ENCODE measurements at regions not wholly inside any gene's neighbourhood (a gene's known extent, or its start where the extent isn't known, plus 50 kb on each side); places are given as distances from the start of the nearest gene placed in this dataset.

DNA sequence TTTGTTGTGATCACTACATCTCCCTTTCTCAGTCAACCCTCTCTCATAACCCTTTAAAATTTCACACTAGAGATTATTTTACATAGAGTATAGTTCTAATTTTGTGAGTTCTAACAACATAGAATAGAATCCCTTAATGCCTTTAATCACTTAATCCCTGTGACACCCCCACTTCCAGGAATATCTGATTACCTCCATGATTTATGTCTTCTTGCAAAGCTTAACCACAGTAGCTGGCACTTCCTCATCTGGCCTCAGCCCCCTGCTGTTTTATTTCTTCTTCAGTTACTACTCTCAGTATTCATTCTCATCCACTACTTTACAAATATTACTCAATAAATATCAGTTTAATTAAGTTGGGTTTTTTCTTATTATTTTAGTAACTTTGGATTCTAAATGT, 340.9 kb downstream of the CENPC start:
- TF ChIP-seq, protein P1, sequence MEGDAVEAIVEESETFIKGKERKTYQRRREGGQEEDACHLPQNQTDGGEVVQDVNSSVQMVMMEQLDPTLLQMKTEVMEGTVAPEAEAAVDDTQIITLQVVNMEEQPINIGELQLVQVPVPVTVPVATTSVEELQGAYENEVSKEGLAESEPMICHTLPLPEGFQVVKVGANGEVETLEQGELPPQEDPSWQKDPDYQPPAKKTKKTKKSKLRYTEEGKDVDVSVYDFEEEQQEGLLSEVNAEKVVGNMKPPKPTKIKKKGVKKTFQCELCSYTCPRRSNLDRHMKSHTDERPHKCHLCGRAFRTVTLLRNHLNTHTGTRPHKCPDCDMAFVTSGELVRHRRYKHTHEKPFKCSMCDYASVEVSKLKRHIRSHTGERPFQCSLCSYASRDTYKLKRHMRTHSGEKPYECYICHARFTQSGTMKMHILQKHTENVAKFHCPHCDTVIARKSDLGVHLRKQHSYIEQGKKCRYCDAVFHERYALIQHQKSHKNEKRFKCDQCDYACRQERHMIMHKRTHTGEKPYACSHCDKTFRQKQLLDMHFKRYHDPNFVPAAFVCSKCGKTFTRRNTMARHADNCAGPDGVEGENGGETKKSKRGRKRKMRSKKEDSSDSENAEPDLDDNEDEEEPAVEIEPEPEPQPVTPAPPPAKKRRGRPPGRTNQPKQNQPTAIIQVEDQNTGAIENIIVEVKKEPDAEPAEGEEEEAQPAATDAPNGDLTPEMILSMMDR (IDR thresholded peaks at IDR 0.05), result no peak
- TF ChIP-seq POLR2A (IDR thresholded peaks at IDR 0.05), result no peak

All from uterus (tissue), 2 donors.